ENCODE measurements at regions not wholly inside any gene's neighbourhood (a gene's known extent, or its start where the extent isn't known, plus 50 kb on each side); places are given as distances from the start of the nearest gene placed in this dataset.

DNA sequence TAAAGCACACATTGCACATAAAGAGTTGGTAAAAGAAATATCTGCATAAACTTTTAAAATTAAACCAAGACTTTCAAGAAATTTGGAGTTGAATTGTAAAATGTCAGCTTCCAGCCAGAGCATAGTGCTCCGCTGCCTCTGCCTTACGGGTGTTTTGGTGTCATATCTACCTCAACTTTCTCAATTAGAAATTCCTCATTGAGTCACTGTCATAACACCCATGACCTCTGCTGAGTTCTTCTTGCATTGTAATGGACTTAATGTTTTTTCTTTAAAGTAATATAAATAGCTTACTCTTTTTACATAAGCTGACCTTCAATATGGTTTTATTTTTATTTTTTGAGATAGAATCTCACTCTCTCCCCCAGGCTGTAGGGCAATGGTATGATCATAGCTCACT lies 551.0 kb upstream of the NBEA start:
- DNase-seq = no peak
- no peak overlapping the region for H3K27ac ChIP-seq
- 73 to 83% methylated on average over 2 of the region's 2 CpGs for WGBS, 2 donors
- H3K36me3 ChIP-seq = no peaks in the 10 kb centered on the region
- no peaks in the 10 kb centered on the region for H3K27me3 ChIP-seq
- intact Hi-C loops (cut with DNase I) = no loop called here
- H3K9me3 ChIP-seq = peaks cover 0 to 13% (median 8%) of the 10 kb centered on the region in 3 donors
- H3K4me1 ChIP-seq = no peaks in the 10 kb centered on the region
- H3K4me3 ChIP-seq = no peak overlapping the region
- TF ChIP-seq POLR2A (IDR thresholded peaks at IDR 0.05) = no peak
- TF ChIP-seq, protein P1, sequence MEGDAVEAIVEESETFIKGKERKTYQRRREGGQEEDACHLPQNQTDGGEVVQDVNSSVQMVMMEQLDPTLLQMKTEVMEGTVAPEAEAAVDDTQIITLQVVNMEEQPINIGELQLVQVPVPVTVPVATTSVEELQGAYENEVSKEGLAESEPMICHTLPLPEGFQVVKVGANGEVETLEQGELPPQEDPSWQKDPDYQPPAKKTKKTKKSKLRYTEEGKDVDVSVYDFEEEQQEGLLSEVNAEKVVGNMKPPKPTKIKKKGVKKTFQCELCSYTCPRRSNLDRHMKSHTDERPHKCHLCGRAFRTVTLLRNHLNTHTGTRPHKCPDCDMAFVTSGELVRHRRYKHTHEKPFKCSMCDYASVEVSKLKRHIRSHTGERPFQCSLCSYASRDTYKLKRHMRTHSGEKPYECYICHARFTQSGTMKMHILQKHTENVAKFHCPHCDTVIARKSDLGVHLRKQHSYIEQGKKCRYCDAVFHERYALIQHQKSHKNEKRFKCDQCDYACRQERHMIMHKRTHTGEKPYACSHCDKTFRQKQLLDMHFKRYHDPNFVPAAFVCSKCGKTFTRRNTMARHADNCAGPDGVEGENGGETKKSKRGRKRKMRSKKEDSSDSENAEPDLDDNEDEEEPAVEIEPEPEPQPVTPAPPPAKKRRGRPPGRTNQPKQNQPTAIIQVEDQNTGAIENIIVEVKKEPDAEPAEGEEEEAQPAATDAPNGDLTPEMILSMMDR (IDR thresholded peaks at IDR 0.05) = no peak

DNA sequence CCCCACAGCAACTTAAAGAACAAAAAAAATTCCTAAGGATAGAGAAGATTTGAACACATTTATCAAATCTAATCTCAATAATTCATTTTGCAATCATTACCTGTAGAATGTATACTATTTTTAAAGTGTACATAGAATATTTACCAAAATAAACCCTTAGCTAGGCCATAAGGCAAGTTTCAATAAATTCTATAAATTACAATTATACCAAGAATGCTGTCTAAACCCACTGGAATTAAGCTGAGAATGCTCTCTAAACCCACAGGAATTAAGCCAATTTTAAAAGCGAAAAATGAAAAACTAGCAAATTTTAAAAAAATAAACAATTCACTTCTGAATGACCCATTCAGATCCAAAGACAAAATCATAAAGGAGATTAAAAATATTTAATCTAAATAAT lies 540.4 kb upstream of the NBEA start:
- WGBS, 2 donors = 78 to 86% methylated on average over 1 of the region's 1 CpG
- Histone ChIP-seq H3K27ac (no peak overlapping the region), H3K27me3 (no peaks in the 10 kb centered on the region), H3K4me1 (no peaks in the 10 kb centered on the region), H3K4me3 (no peak overlapping the region), H3K9me3 (no peaks in the 10 kb centered on the region), H3K36me3 (no peaks in the 10 kb centered on the region)
- no peak for DNase-seq
- TF ChIP-seq POLR2A (IDR thresholded peaks at IDR 0.05) = no peak
- TF ChIP-seq, protein P1 (IDR thresholded peaks at IDR 0.05) = no peak
- intact Hi-C loops (cut with DNase I) = no loop called here

DNA sequence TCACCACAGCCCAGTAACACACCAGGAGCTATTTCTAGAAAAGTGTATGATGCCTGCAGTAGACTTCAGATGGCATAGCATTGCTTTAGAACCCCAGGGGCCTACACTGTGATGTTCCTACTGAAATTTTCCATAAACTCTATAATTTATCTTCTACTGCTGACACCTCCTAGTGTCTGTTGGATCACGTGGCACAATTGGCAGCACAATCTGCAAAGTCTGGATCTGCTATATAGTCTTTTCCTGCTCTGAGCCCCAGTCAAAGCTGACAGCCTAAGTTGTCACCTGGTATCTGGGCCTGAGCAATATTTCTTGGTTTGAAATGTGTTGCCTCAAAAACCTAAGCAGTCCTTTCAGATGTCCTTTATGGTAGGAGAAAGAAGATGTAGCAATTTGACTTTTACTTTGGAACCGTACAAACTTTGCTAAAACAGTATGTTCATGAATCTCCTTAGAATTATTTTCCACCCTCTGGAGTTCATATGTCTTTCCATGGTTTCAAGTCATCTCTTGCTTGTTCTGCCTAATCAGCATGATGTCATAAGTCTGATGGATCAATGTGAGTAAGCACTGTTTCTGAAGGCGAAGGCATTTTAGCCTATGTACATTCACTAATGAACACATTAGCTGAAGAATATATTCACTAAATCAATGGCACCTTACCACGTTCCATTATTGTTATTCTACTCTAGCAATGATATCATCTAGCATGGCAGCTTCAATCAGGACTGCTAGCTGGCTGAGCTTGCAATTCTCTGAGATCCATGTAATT lies 536.5 kb upstream of the NBEA start:
- no peaks in the 10 kb centered on the region for H3K36me3 ChIP-seq
- TF ChIP-seq, protein P1 (IDR thresholded peaks at IDR 0.05) = no peak
- no peak for TF ChIP-seq POLR2A (IDR thresholded peaks at IDR 0.05)
- intact Hi-C loops (cut with DNase I) = no loop called here
- no peak overlapping the region for H3K4me3 ChIP-seq
- H3K27ac ChIP-seq = no peak overlapping the region
- no peaks in the 10 kb centered on the region for H3K27me3 ChIP-seq
- DNase-seq = no peak
- no peaks in the 10 kb centered on the region for H3K4me1 ChIP-seq
- WGBS, 2 donors = 65% methylated on average over 4 of the region's 4 CpGs
- H3K9me3 ChIP-seq = no peaks in the 10 kb centered on the region

DNA sequence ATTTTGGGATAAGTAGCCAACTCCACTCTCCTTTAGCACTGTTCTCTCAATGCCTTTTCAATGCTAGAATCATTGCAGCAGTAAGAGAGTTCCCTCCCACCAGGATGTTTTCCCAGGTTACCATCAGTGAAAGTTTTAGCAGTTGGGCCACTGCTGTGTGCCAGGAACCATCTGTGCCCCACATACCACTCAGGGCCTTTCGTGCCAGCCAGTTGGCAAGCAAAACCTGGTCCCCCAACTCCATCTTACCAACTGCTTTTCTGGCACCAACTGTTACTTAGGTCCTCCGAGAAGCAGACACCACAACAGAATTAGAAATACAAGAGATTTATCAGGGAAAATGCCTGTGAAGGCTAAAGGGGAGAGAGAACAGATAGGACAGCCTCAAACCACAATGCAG lies 533.4 kb upstream of the NBEA start:
- DNase-seq = no peak
- Histone ChIP-seq H3K36me3 (no peaks in the 10 kb centered on the region), H3K27ac (no peak overlapping the region), H3K4me1 (peaks cover 0 to 11% (median 0%) of the 10 kb centered on the region in 3 donors), H3K4me3 (no peak overlapping the region), H3K27me3 (no peaks in the 10 kb centered on the region), H3K9me3 (no peaks in the 10 kb centered on the region)
- WGBS, 2 donors = 63 to 100% methylated on average over 1 to 2 of the region's 2 CpGs
- TF ChIP-seq, protein P1 (IDR thresholded peaks at IDR 0.05) = no peak
- no peak for TF ChIP-seq POLR2A (IDR thresholded peaks at IDR 0.05)
- intact Hi-C loops (cut with DNase I) = no loop called here

DNA sequence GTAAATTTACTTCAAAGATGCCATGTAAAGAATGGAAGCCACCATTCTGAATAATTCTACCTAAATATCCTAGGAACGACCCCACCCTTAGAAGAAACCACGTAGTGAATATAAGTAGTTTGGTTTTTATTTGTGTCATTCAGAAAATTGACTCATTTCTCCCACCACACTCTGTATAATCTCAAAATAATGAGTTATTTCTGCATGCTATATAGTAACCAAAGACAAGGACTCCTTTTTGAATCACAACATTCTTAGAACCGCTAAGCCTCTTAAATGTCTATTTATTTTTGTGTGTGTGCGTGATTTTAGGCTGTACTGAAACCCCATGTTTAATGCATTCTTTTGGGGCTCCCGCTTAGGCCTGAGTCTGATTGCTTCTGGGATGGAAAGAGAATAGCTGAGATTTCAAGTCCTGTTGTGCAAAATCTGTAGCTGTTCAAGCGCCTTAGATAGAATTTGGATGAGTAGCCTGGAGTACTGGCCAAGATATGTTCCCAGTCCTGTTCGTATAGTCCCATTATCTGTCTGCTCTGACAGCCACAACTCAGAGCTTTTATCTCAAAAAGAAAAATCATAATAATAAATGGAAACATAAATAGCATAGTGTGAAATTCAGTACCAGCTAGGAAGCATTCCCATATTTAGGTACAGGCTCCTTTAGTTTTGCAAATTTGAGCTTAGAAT lies 532.4 kb upstream of the NBEA start:
- no peak for TF ChIP-seq POLR2A (IDR thresholded peaks at IDR 0.05)
- TF ChIP-seq, protein P1 (IDR thresholded peaks at IDR 0.05) = no peak
- Histone ChIP-seq H3K4me3 (no peak overlapping the region), H3K27ac (peak overlapping the region in 1 of 4 donors; percentile 36), H3K4me1 (peaks cover 0 to 13% (median 0%) of the 10 kb centered on the region in 3 donors), H3K27me3 (no peaks in the 10 kb centered on the region), H3K9me3 (no peaks in the 10 kb centered on the region), H3K36me3 (no peaks in the 10 kb centered on the region)
- intact Hi-C loops (cut with DNase I) = no loop called here
- DNase-seq = no peak
- WGBS, 2 donors = 43 to 48% methylated on average over 6 to 7 of the region's 7 CpGs

All from esophagus squamous epithelium (tissue), 5 donors.